ENCODE measurements at regions not wholly inside any gene's neighbourhood (a gene's known extent, or its start where the extent isn't known, plus 50 kb on each side); places are given as distances from the start of the nearest gene placed in this dataset.
"Not testable (repeated sequence)": the region's sequence is repeated elsewhere in the genome, so short reads cannot be mapped to it uniquely, and the experiment has no call there.

- no peak for DNase-seq
Measured at GRCh38 chr10:31188792-31189406, 130.1 kb upstream of the ZEB1 start.

GRCh38 chr10:31190488-31190887 is 128.5 kb upstream of the ZEB1 start:
- no peak for DNase-seq

- DNase-seq, result no peak
Measured at GRCh38 chr10:31192475-31192874, 126.5 kb upstream of the ZEB1 start.

- DNase-seq, result no peak
Measured at GRCh38 chr10:31194986-31195385, 124.0 kb upstream of the ZEB1 start.

GRCh38 chr10:31197886-31198285 is 121.1 kb upstream of the ZEB1 start:
- DNase-seq, result no peak

- no peak for DNase-seq
Measured at GRCh38 chr10:31204090-31204489, 114.9 kb upstream of the ZEB1 start.

- DNase-seq, result no peak
Measured at GRCh38 chr10:31207636-31208035, 111.4 kb upstream of the ZEB1 start.

GRCh38 chr10:31209478-31209877 is 109.5 kb upstream of the ZEB1 start:
- DNase-seq, result no peak

GRCh38 chr10:31210190-31210589 is 108.8 kb upstream of the ZEB1 start:
- no peak for DNase-seq

- no peak for DNase-seq
Measured at GRCh38 chr10:31213959-31214358, 105.1 kb upstream of the ZEB1 start.

- DNase-seq, result no peak
Measured at GRCh38 chr10:31215052-31215451, 104.0 kb upstream of the ZEB1 start.

- no peak for DNase-seq
Measured at GRCh38 chr10:31219306-31219705, 99.7 kb upstream of the ZEB1 start.

- not testable (repeated sequence) for DNase-seq
Measured at GRCh38 chr10:31228780-31229179, 90.2 kb upstream of the ZEB1 start.

- no peak for DNase-seq
Measured at GRCh38 chr10:31239961-31240360, 79.1 kb upstream of the ZEB1 start.

GRCh38 chr10:31242902-31243301 is 76.1 kb upstream of the ZEB1 start:
- no peak for DNase-seq

GRCh38 chr10:31251118-31251517 is 67.9 kb upstream of the ZEB1 start:
- not testable (repeated sequence) for DNase-seq

- no peak for DNase-seq
Measured at GRCh38 chr10:31253237-31253636, 65.8 kb upstream of the ZEB1 start.

- no peak for DNase-seq
Measured at GRCh38 chr10:31261511-31262311, 57.3 kb upstream of the ZEB1 start.

GRCh38 chr10:31262672-31263071 is 56.3 kb upstream of the ZEB1 start:
- DNase-seq, result no peak

GRCh38 chr10:31263903-31264302 is 55.1 kb upstream of the ZEB1 start:
- DNase-seq, result no peak

GRCh38 chr10:31268444-31269303 is 50.3 kb upstream of the ZEB1 start:
- no peak for DNase-seq

Data from COR-L47 (cell line).